BE2C (cell line): ENCODE measurements at regions not wholly inside any gene's neighbourhood (a gene's known extent, or its start where the extent isn't known, plus 50 kb on each side); places are given as distances from the start of the nearest gene placed in this dataset.

Experiments used
- DNase-seq: peaks from one replicate; pipeline ENCODE4 v3.0.0-alpha.2; 2020
- H3K27me3 ChIP-seq: fragments of 250-450 bp; sonication (Bioruptor Pico); 2 replicates; pipeline ENCODE4 v1.5.1; 2020; ENCODE audit warnings: mild to moderate bottlenecking
- H3K36me3 ChIP-seq: fragments of 250-450 bp; sonication (Bioruptor Pico); 2 replicates; pipeline ENCODE4 v1.5.1; 2020; ENCODE audit warnings: mild to moderate bottlenecking
- H3K4me1 ChIP-seq: fragments of 250-450 bp; sonication (Bioruptor Pico); 2 replicates; pipeline ENCODE4 v1.5.1; 2020
- H3K4me3 ChIP-seq: 2 replicates; pipeline ENCODE4 v1.5.1; 2011; ENCODE audit warnings: low read depth, low read length
- H3K9me3 ChIP-seq: fragments of 250-450 bp; sonication (Bioruptor Pico); 2 replicates; pipeline ENCODE4 v1.5.1; 2020
- CTCF ChIP-seq: IDR thresholded peaks from 2 replicates; pipeline ENCODE4 v1.5.1; 2012; ENCODE audit warnings: mild to moderate bottlenecking, low read depth, low read length

- Histone ChIP-seq H3K36me3 (no peaks in the 10 kb centered on the region), H3K9me3 (no peaks in the 10 kb centered on the region), H3K27me3 (no peaks in the 10 kb centered on the region), H3K4me3 (no peak overlapping the region), H3K4me1 (no peaks in the 10 kb centered on the region)
- DNase-seq = no peak
- TF ChIP-seq CTCF = no peak
Measured at GRCh38 chr18:10261344-10262276, 192.8 kb upstream of the APCDD1 start.

DNA sequence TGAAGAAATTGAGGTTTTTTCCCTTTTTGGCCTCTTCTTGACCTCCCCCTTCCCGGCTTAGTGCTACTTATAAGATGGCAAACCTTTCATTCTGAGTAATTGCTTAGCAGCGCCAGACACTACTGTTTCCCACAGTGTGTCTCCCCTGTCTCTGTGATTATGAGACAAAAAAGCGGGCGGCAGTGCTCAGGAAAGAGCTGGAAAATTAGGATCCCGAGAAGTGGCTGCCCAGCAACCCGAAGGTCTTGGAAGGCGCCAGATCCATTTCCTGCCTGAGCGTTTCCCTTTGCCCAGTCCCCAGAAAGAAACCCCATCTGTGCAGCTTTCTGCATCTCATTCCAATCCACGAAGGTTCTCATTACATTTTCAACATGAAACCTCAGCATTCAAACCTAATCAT lies 191.9 kb upstream of the APCDD1 start:
- no peak for DNase-seq
- Histone ChIP-seq H3K4me3 (no peak overlapping the region), H3K27me3 (no peaks in the 10 kb centered on the region), H3K9me3 (no peaks in the 10 kb centered on the region), H3K4me1 (no peaks in the 10 kb centered on the region), H3K36me3 (no peaks in the 10 kb centered on the region)
- TF ChIP-seq CTCF = no peak

DNA sequence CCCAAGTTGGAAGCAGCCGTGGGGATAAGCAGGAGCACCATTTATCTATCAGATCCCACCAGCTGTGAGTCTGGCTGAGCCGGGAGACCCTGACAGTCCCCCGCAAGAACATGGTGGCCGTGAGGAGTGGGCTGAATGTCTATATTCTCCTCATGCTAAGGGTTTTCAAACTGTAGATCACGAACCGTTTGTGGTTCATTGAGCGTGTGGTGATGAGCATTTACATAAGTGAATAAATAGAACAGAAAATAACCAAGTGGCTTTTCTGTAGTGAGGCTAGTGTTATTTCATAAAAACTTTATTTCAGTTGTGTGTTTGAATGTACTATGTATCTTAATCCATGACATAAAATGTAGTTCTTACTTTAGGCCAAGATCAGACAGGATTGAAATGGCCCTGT lies 190.2 kb upstream of the APCDD1 start:
- no peak for TF ChIP-seq CTCF
- no peaks in the 10 kb centered on the region for H3K36me3 ChIP-seq
- no peaks in the 10 kb centered on the region for H3K4me1 ChIP-seq
- no peaks in the 10 kb centered on the region for H3K9me3 ChIP-seq
- H3K27me3 ChIP-seq = no peaks in the 10 kb centered on the region
- no peak for DNase-seq
- no peak overlapping the region for H3K4me3 ChIP-seq

GRCh38 chr18:10265560-10266333 lies 188.7 kb upstream of the APCDD1 start:
- H3K27me3 ChIP-seq = no peaks in the 10 kb centered on the region
- no peaks in the 10 kb centered on the region for H3K36me3 ChIP-seq
- DNase-seq = no peak
- H3K4me1 ChIP-seq = no peaks in the 10 kb centered on the region
- no peaks in the 10 kb centered on the region for H3K9me3 ChIP-seq
- no peak for TF ChIP-seq CTCF
- no peak overlapping the region for H3K4me3 ChIP-seq

DNA sequence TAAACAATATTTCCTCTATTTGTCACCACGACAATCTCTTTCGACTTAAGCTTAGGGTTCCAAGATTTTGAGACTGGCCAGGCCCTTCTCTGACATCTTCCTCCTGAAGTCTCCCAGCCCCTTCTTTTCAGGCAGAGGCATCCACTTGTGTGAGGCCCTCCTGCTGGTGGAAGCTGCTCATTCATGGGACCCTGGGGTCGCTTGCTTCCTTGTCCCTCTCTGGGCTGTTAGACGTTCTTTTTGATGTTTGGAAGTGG lies 188.2 kb upstream of the APCDD1 start:
- H3K4me1 ChIP-seq = no peaks in the 10 kb centered on the region
- no peak overlapping the region for H3K4me3 ChIP-seq
- TF ChIP-seq CTCF = no peak
- no peaks in the 10 kb centered on the region for H3K9me3 ChIP-seq
- H3K36me3 ChIP-seq = no peaks in the 10 kb centered on the region
- H3K27me3 ChIP-seq = no peaks in the 10 kb centered on the region
- no peak for DNase-seq

GRCh38 chr18:10269261-10269660 lies 185.2 kb upstream of the APCDD1 start:
- Histone ChIP-seq H3K27me3 (no peaks in the 10 kb centered on the region), H3K36me3 (no peaks in the 10 kb centered on the region), H3K4me3 (no peak overlapping the region), H3K4me1 (no peaks in the 10 kb centered on the region), H3K9me3 (no peaks in the 10 kb centered on the region)
- TF ChIP-seq CTCF = no peak
- DNase-seq = no peak
